Frontal cortex (tissue), 3 donors: ENCODE measurements at regions not wholly inside any gene's neighbourhood (a gene's known extent, or its start where the extent isn't known, plus 50 kb on each side); places are given as distances from the start of the nearest gene placed in this dataset.

Experiments
- DNase-seq, 2 donors: peaks; one replicate each; pipeline ENCODE4 v3.0.0; 2012; ENCODE audit warnings: low spot score in 2 of 2
- FAIRE-seq: peaks from 2 replicates; lab custom pipeline; 2012; peaks lifted over from hg19 to GRCh38; lab: Jason Lieb, UNC
- donor health status: control.
- donor health status: control.
- donor health status: control.

DNA sequence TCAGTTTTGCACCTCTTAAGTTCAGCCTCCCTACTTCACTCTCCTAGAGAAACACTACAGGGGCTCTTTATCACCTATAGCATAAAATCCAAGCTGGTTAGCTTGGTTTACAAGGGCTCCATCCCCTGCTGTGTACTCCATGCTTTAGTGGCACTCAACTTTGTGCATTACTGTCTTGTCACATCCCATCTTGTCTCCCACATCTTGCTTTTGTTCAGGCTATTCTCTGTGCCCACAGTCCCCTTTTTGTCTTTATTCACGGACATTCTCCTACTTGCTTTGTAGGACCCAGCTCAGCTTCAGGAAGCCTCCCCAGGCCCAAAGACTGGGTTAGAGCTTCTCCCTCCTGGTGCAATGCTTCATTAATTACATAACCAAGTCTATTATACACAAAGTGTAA, 107.9 kb upstream of the SPACA1 start:
- FAIRE-seq (no peak), DNase-seq (no peak)

GRCh38 chr6:87938287-87938686, 109.4 kb upstream of the SPACA1 start:
- no peak for FAIRE-seq
- no peak for DNase-seq

DNA sequence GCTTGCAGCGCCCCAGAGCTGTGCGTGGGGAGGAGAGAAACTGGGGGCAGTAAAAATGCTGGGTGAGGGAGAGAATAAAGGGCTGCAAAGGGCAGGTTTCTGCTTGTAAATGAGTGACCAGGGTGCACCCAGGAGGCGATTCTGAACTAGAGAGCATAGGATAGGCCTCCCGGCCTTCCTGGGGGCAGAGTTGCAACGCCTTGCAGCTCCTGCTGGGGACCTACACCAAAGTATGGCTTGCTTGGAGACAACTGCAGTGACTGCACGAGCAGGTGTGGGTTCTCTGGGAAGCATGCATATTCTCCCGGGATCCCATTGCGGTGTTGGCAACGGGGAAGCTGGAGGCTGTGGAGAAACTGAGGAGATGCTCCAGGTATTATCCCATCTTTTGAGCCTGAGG, 111.6 kb upstream of the SPACA1 start:
- FAIRE-seq (no peak), DNase-seq (no peak)

DNA sequence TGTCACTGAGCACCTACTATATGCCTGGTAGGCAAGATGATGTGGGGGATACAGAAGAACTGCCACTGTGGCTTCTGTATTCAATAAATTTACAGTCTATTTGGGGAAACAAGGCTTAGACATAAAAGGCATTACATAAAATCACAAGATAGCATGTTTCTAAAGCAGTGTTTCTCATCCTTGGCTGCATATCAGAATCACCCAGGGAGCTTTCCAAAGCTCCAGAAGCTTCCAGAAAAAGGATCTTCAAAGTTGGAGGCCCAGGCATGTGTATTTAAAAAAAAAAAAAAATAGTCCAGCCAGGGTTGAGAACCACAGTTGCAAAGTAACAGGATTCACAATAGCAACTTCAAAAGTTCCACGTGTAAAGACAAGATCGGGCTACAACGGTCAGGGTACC, 112.4 kb upstream of the SPACA1 start:
- FAIRE-seq: no peak
- no peak for DNase-seq

- DNase-seq (no peak), FAIRE-seq (no peak)
Observed at GRCh38 chr6:87932361-87932760, 115.3 kb upstream of the SPACA1 start.

- no peak for FAIRE-seq
- DNase-seq: peak; percentile 14 to 67
Observed at GRCh38 chr6:87929843-87930288, 117.8 kb upstream of the SPACA1 start.

DNA sequence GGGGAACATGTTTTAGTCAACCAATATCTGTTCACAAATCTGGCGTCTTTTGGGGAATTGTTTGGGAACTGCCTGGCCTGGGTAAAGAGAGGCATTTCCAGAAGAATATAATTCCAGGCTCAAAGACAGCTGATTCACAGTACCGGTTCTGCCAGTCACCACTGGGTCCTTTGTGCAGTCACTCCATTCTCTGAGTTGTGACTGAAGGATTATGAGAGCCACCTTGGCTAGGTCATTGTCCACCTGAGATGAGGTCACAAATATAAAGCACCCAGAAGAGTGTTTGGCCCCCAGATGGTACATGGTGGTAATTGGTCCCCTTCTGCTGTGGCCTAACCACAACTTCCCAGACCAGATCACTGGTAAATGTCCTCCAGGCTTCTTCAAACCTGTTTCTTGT, 121.0 kb upstream of the SPACA1 start:
- DNase-seq (no peak), FAIRE-seq (no peak)

GRCh38 chr6:87926072-87926471, 121.6 kb upstream of the SPACA1 start:
- FAIRE-seq (no peak), DNase-seq (no peak)

- DNase-seq (no peak), FAIRE-seq (no peak)
Observed at GRCh38 chr6:87925373-87926060, 122.1 kb upstream of the SPACA1 start.

GRCh38 chr6:87923389-87924050, 124.1 kb upstream of the SPACA1 start:
- FAIRE-seq (no peak), DNase-seq (no peak)

DNA sequence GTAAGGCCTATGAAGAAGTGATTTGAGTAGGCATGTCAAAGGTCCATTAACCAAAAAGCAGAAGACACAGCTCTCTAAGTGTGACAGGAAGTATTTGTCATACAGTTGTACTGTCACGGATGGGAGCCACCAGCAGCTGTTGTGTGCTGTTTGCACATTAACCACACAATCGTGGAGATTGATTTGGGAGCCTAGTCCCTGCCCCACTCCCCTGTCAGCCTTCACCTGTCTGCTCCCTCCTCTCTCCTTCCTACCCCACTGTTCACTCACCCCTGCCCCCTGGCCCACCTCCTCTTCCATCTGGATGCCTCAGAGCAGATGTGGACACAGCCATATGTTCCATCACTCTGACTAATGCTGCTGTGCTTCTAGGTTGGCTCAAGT, 124.7 kb upstream of the SPACA1 start:
- DNase-seq (no peak), FAIRE-seq (no peak)

GRCh38 chr6:87922196-87922946, 125.3 kb upstream of the SPACA1 start:
- FAIRE-seq (no peak), DNase-seq (no peak)

GRCh38 chr6:87921034-87921433, 126.6 kb upstream of the SPACA1 start:
- FAIRE-seq (no peak), DNase-seq (no peak)

- DNase-seq (no peak), FAIRE-seq (no peak)
Observed at GRCh38 chr6:87920245-87920644, 127.4 kb upstream of the SPACA1 start.

GRCh38 chr6:87919416-87919815, 128.2 kb upstream of the SPACA1 start:
- DNase-seq: no peak
- FAIRE-seq: no peak

- no peak for DNase-seq
- FAIRE-seq: no peak
Observed at GRCh38 chr6:87919001-87919400, 128.6 kb upstream of the SPACA1 start.

GRCh38 chr6:87918461-87918941, 129.1 kb upstream of the SPACA1 start:
- DNase-seq: no peak

GRCh38 chr6:87917886-87918285, 129.8 kb upstream of the SPACA1 start:
- DNase-seq: no peak
- no peak for FAIRE-seq

More at GRCh38 chr6:87918461-87918941, 129.1 kb upstream of the SPACA1 start:
- FAIRE-seq: no peak

DNA sequence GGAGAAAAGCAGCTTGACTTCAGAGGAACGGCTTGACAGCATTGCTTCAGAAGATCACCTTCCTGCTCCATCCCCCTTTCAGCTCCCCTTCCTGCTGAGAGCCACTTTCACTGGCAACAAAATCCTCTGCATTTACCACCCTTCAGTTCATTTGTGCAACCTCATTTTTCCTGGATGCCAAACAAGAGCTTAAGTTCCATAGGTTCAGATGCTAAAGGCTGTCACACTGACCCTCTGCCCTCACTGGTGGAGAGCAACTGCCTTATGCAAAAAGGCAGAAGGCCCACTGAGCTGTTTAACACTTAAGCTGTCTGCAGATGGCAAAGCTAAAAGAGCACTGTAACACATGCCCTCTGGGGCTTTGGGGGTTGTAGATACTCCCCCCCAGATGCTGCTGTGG, 131.2 kb upstream of the SPACA1 start:
- FAIRE-seq (no peak), DNase-seq (no peak)

- FAIRE-seq (no peak), DNase-seq (no peak)
Observed at GRCh38 chr6:87914637-87915395, 132.8 kb upstream of the SPACA1 start.
